HG03045 (cell line): ENCODE measurements at regions not wholly inside any gene's neighbourhood (a gene's known extent, or its start where the extent isn't known, plus 50 kb on each side); places are given as distances from the start of the nearest gene placed in this dataset.

ENCODE experiments used
- ATAC-seq: cut with Tn5 transposase; IDR thresholded peaks from one replicate; pipeline ENCODE4 v1.9.1; 2021; ENCODE audit warnings: mild to moderate bottlenecking, moderate library complexity; ENCODE audit not compliant: unreplicated experiment

DNA sequence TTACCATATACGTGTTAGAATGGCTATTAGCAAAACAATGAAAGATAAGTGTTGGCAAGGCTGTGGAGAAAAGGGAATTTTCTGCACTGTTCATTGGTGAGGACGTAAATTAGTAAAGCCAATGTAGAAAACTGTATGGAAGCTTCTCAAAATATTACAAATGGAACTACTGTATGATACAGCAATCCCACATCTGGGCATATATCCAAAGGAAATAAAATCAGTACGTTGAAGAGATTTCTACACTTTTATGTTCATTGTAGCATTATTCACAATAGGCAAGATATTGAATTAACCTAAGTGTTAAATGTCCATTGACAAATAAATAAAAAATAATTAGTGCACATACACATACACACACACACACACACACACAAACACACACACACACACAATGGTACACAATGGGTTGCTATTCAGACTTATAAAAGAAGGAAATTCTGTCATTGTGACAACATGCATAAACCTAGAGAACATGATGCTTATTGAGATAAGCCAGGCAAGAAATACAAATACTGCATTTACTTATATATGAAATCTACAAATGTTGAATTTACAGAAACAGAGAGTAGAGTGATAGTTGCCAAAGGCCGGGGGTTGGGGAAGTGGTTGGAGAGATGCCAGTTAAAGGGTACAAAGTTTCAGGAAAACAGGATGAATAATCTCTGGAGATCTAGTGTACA is 565.8 kb upstream of the LRRC4C start:
- no peak for ATAC-seq

DNA sequence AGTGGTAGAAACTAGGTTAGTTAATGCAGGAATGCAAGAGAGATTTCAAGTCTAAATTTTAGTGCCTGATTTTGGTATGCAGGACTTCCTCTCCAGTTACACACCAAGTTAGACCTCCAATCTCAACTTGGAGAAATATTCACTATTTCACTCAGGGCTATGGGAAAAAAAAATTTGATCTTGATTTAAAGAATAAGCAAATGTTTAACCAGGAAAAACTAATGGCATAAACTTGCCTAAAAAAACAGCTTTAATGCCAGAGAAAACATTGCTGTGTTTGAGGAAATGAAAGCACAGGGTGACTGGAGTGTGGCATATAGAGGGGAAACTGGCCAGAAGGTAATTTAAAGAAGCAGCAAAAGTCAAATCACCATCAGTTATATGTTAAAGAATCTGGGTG is 575.4 kb upstream of the LRRC4C start:
- no peak for ATAC-seq

DNA sequence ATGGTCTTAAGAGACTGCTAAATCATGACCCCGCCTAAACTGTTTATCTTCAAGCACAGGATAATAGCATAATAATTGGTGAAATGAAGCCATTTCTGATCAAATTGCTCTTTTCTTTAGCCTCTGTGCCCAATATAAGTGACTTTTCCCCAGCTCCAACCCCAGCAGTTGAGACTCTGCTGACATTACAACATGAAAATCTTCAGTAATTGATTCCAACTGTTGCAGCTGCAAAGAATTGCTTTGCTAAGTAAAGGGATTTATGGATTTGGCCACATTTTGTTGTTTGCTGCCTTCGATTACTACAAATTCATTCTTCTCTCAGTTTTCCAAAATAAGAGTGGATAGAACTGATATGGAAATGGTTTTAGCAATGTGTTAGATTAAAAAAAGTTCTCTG is 576.7 kb upstream of the LRRC4C start:
- ATAC-seq: no peak

DNA sequence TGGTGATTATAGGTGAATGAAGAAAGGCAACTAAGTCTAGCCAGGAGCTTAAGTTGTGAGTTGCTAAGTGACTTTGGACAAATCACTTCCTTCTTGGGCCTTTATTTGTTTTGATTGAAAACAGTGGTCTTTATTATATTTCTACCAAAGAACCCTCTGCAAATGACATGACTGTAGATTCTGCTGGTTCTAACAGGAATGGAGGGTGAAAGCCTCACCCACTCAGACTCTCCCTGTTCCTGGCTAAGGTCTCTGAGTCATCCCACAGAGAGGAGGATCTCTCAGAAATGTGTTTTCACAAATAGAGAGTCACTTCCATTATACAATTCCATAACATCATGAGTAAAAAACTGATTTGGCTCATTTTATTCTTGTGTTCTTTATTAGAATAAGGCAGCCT is 583.9 kb upstream of the LRRC4C start:
- no peak for ATAC-seq

DNA sequence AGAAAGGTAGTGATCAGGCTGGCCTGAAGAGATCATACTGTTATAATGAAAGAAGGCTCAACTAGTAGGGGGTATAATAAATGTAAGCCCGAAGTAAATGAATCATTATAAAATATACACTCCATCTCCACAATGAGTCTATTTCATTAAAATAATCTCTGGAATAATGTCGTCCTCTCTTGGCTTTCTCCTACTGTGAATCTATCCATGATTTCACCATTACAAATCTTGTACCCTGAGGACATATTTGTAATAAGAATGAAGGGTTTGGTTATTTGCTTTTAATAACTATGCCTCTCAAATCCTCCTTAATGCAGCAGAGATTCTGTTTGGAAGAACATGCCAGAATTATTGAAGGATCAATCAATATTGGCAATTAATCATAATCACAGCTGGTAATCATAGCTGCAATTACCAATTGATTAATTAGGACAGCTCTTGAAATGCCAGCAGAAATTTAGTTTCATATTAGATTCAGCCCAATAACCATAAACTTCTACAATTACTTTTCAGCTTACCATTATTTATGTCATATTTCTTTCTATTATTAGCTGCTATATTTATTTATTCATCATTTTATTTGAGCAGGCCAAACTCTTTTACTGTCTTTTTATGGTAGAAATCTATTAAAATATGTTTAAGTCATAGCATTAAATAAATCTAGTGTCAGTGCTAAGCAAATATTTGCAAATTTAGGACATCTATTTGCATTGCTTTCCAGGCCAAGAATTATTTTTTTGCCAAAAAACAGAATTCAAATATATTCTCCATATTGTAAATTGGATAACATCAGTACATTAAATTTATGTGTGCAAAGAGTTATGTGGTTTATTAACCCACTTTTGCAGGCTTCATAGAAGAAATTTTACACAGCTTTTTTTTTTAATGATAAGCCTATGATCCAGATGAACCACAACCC is 588.4 kb upstream of the LRRC4C start:
- ATAC-seq: no peak

DNA sequence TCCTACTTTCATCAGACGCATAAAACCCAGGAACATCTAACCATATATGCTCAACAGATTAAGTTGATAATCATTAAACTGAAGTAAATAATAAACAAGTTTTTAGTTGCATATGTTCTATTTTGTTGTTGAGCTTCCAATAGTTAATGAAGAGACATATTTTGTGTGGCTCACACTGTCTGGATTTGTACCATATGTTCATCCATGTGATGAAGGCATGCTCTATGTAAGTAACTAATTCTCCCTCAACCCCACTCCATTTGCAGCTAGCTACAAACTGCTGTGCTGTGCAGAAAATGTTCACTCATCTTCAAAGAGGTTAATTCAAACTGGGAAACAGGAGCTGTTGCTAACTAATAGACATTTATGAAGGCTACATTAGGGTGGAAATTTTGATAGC is 589.7 kb upstream of the LRRC4C start:
- no peak for ATAC-seq

DNA sequence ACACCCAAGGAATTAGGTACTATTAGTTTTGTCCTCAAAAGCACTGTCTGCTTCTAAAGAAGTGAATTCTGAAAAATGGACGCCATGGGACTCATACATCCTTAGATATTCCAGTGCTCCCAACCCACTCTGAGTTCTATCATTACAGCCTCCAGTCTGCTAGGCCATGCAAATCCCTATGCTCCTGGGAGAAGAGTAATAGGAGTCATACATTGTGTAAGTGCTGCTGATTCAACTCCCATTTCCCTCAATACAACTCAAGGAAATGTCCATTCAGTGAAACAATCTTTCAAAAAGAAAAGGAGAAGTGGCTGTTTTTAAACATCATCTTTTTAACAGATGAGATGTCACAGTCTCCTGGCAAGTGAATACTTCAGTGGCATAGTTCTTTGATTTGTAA is 590.2 kb upstream of the LRRC4C start:
- ATAC-seq: no peak

DNA sequence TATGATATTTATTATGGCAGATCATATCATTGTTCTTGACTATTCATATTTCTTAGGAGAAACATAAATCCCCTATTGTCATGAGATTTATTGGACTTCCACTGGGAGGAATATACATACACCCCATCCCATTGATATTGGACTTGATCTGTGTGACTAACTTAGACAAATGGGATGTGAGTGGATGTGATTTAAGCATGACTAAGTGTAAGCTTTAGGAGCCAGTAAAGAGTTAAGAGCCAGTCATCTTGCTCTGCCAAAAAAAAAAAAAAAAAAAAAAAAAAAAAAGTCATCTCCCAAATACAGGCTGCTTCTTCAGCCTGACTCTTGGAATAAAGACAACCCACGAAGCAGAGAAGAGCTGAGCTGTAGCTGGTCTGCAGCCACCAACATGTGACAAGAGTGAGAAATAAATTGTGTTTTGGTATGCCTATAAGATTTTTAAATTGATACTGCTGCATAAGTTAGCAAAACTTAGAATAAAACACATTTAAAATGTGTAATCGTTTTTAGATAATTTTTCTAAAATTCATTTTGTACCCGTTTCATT is 595.0 kb upstream of the LRRC4C start:
- no peak for ATAC-seq

DNA sequence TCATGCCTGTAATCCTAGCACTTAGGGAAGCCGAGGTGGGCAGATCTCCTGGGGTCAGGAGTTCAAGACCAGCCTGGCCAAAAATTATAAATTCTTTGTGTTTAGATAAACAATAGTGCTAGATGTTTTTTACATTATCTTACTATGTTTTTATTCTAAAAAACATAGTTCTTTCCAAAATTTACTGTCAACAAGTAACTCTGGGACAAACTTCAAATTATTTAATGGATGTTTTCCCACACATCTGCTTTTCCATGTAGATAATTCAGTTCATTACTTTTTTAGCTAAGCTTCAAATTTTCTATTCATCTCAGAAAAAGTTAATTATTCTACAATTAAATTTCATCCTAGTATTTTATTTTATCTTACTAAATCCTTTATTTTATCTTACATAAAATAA is 596.2 kb upstream of the LRRC4C start:
- ATAC-seq: no peak

DNA sequence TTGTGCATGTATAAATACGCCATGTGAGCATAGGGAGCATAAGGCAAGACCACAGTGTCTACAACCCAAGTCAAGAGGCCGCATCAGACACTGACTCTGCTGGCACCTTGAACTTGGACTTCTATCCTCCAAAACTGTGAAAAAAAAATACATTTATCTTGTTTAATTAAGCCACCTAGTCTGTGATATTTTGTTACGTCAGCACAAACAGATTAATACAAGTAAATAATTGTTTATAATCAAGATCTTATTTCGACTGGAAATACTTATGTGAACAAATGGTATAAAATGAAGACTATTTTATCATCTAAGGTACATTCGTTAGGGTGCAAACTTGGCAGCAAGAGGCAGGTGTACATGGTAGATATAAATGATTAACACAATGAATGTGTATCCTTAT is 599.3 kb upstream of the LRRC4C start:
- no peak for ATAC-seq

DNA sequence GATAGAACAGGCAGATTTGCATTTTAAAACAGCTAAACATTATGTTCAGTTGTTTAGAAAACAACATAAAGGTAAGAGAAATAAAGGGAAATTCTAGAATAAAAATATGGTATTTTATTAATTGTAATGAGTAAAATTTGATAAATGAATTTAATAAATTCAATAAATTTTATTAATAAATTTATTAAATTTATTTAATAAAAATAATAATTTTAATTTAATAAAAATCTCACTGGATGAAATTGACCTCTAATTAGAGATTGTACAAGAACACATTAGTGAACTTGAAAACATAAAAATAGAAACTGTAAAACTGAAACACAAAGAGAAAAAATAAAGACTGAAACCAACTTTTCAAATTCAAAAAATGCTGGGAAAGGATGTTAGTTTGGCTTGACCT is 605.7 kb upstream of the LRRC4C start:
- no peak for ATAC-seq

DNA sequence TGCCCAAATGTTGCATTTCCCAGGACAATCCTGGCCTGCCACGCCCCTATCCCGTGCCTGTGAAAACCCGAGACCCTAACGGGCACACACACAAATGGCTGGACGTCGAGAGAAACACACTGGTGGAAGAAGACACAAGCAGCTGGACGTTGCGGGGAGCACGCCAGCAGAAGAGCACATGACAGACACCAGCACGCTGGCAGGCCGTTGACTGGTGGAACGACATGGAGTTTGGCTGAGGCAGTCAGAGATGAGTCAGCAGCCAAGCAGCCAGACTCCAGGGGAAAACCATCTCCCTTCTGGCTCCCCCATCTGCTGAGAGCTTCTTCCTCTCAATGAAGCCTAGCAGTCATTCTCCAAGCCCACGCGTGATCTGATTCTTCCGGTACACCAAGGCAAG is 606.7 kb upstream of the LRRC4C start:
- ATAC-seq: no peak

DNA sequence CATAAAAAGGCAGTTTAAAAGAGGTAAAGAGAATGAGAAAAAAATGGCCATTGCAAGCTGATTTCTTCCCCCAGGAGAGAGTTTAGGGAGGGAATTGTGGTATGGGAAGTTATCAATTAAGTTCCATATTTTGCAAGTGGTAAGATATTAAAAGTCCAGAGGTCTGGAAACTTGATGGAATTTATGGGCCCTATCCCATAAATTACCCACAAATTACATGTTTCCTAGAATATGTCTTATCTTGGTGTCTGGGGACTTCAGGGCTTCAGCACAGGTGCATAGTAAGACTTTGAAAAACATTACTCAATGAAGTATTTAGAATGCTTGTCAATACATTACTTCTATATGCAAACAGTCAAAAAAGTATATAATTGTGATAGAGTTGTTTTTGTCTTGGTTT is 614.9 kb upstream of the LRRC4C start:
- ATAC-seq: no peak

DNA sequence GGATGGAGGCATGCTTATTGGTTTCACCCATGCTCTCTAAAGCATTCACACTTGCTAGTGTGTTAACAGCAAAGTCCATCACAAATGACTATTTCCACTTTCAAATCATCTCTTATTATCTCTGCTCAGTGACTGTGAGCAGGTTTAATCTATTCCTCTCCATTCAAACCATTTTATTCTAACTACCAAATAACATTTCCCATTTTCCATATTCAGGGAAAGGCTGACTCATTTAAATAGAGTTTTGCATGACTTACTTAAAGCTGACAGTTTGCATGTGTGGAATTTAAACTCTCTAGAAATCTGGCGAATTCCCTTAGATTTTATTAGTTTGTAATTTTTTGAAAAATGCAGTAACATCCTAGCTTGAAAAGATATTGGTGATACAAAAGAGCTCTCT is 615.7 kb upstream of the LRRC4C start:
- ATAC-seq: no peak

DNA sequence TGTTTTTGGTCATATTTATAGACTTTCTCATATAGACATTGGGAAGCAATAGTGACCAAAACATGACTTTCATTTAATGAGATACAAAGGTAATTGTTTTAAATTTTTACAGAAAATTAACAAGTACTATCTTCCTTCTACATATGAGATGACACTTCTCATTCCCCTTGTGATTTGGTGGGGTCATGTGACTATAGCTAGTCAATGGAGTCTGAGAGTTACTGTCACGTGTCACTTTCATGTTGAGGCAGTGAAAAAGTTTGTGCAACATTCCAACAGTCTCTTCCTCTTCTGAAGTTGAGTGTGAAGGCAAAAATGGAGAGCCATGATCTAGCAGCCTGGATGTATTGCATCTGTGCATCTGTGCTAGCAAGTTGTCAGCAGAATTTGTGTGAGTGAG is 618.3 kb upstream of the LRRC4C start:
- ATAC-seq: no peak

DNA sequence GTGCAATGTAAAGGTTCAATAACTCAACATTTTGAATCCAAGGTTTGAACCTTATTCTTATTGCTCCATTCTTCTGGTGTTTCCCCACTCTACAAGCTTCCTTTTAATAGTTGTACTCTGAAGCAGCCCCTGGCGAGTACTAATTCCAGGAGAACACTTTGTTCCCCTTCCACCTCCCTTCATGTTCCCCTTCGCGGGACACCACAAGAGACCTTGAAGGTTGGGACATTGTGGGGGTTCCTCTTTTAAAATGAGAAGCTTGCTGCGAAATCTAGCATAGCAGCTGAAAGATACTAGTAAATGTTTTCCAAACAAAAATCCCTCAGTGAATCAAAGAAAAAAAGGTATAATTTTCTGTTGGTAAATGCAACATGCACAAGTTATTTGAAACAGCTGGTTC is 626.3 kb upstream of the LRRC4C start:
- ATAC-seq: no peak

DNA sequence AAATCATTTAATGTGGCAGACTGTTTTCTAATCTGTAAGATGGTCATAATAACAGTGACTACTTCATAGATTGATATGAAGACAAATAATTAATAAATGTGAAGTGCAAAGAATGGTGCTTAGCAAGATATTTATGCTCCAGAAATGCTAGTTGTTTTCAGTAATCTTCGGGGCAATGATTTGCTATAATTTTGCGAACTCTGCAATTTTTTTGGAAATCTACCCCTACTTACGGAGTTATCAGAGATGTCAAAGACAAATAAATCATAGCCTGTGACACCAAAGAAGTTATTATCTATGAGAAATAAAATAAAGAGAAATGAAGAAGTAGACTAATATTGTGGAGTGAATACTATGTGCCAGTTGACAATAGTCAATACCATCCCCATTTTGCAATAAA is 634.1 kb upstream of the LRRC4C start:
- no peak for ATAC-seq

DNA sequence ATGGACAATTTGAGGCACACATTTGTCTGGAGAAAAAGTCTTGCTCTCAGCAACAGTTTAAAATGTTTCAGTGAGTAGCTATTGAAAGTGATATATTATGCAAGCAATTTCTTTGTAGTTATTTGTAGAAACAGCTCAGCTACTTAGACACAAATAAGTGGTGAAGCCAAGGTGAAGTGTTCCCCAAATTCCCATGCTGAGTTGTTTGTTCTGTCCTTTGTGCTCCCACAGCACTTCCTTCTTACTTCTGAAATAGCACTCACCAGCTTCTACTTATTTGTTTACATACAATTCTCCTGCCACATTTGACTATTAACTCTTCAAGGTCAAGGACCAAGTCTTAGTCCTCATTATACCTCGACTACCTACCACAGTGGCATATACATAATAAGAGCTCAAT is 638.6 kb upstream of the LRRC4C start:
- ATAC-seq: no peak

DNA sequence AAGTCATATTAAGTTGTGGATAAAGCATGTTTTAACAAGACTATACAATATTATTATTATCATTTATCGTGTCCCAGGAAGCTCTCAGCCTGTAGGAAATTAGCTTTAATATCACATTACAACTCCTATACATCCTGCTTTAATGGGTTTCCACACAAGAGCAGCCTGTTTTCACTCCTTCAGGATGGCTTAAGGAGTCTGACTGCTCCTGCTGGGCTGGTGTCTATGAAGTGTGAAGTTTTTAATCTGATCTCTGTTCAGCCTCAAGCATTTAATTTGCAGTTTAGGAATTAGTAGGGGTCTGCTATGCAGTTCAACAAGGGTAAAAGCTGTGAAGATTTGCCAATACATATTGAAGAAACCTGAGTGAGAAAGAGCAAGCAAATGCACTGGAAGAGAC is 653.4 kb upstream of the LRRC4C start:
- no peak for ATAC-seq

DNA sequence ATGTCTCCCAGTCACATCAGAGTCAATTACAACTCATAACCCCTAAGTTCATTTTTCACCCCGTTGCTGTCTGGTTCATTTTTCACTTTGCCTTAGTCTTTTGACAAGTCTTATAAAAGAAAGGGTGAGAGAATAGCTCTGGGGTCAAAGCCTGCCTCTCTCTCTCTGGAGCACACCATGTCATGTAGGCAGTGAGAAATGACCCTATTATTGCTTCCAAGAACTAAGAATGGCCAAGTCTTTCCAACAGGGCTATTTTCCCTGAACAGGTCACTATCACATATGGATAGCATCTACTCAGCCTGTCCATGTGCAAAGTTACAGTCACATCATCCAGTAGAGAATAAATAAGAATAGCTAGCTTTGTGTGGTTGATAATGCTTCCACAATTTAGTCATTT is 655.5 kb upstream of the LRRC4C start:
- ATAC-seq: no peak

DNA sequence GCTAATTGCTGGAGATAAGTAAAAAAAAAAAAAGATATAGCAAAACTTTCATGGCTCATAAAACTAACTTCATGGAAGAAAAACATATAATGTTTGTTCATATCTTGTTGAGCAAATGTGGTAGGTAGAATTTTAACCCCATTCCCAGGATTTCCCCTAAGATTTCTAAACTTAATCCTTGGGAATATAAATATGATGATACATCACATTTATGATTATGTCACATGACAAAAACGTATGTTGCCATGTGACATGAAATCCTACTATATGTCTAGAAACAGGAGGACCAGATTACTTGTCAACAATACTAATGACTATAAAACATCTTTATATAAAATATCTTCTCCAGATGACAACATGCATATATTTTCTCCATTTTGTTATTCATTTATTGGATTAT is 679.0 kb upstream of the LRRC4C start:
- ATAC-seq: no peak

DNA sequence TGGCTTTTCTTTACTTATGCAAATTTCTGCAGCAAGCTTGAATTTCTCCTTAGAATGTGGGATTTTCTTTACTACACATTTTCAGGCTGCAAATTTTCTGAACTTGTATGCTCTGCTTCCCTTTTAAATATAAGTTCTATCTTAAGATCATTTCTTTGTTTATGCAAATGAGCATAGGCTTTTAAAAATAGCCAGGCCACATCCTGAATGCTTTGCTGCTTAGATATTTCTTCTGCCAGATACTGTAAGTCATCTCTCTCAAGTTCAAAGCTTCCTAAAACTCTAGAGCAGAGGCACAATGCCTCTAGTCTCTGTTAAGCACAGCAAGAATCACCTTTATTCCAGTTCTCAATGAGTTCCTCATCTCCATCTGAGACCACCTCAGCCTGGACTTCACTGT is 685.9 kb upstream of the LRRC4C start:
- ATAC-seq: no peak
